Esophagus muscularis mucosa (tissue), 4 donors: ENCODE measurements at regions not wholly inside any gene's neighbourhood (a gene's known extent, or its start where the extent isn't known, plus 50 kb on each side); places are given as distances from the start of the nearest gene placed in this dataset.

Experiments
- CTCF ChIP-seq, 3 experiments: fragments of 200-600 bp in 2 of 3; fragments of 450-650 bp in 1 of 3; sonication (generic) in 2 of 3; IDR thresholded peaks; one replicate each; pipeline ENCODE4 v1.5.1; 2017 to 2019; ENCODE audit warnings: antibody characterized with exemption in 3 of 3, mild to moderate bottlenecking in 2 of 3, moderate library complexity in 1 of 3
- EP300 ChIP-seq: sonication (generic); formaldehyde crosslinking; IDR thresholded peaks from one replicate; pipeline ENCODE4 v1.6.1; 2017; ENCODE audit warnings: antibody characterized with exemption
- POLR2A ChIP-seq: fragments of 450-650 bp; IDR thresholded peaks from one replicate; pipeline ENCODE4 v1.6.1; 2017; ENCODE audit warnings: antibody characterized with exemption, moderate library complexity, mild to moderate bottlenecking, low read depth
- POLR2AphosphoS5 ChIP-seq, 2 donors: sonication (generic); formaldehyde crosslinking; IDR thresholded peaks; one replicate each; pipeline ENCODE4 v1.6.1; 2017; ENCODE audit warnings: antibody characterized with exemption in 2 of 2

- TF ChIP-seq CTCF (IDR thresholded peaks at IDR 0.05) = no peak
- TF ChIP-seq POLR2AphosphoS5 (IDR thresholded peaks at IDR 0.05) = no peak
- no peak for TF ChIP-seq POLR2A
- TF ChIP-seq EP300 = no peak
These were observed 96.3 kb downstream of the POM121L12 start for GRCh38 chr7:53131697-53132096.
